HCT116 (cell line): ENCODE measurements at regions not wholly inside any gene's neighbourhood (a gene's known extent, or its start where the extent isn't known, plus 50 kb on each side); places are given as distances from the start of the nearest gene placed in this dataset.
"Not testable (repeated sequence)": the region's sequence is repeated elsewhere in the genome, so short reads cannot be mapped to it uniquely, and the experiment has no call there.

Experiments used
- ATAC-seq: fragments of 200-7000 bp; cut with Tn5 transposase; 2 replicates; pipeline ENCODE4 v1.9.1; 2020; ENCODE audit warnings: mild to moderate bottlenecking, moderate library complexity
- BruUV-seq: library from RNA; stranded (reverse); fragments of 400-500 nt; replicated peaks from 2 replicates; lab custom pipeline; 2021; lab: Mats Ljungman, UMichigan
- CTCF ChIA-PET: fragments of 300-600 bp; sonication (Branson Sonifier 250); formaldehyde crosslinking; loops from one replicate; lab custom pipeline; 2021; ENCODE audit warnings: antibody characterized with exemption; lab: Charles Lee
- POLR2A ChIA-PET: fragments of 300-600, 350-600 bp; sonication (Branson Sonifier 250); formaldehyde crosslinking; loops from one replicate; lab custom pipeline; 2021; ENCODE audit warnings: antibody characterized with exemption; lab: Charles Lee
- RAD21 ChIA-PET, 2 experiments: fragments of 300-600 bp; sonication (Branson Sonifier 250); formaldehyde crosslinking; loops; one replicate each; lab custom pipeline; 2023; ENCODE audit warnings: low total read pairs in 2 of 2; ENCODE audit not compliant: uncharacterized antibody in 2 of 2, unreplicated experiment in 2 of 2, low non-redundant PET in 1 of 2; lab: Charles Lee
- DNase-seq: peaks from one replicate; pipeline ENCODE4 v3.0.0-alpha.2; 2010; ENCODE audit warnings: low read depth, low spot score
- H2AFZ ChIP-seq: fragments of 200-600 bp; shearing (Covaris generic), sonication (generic); 2 replicates; pipeline ENCODE4 v1.6.1; 2017; ENCODE audit warnings: low read depth, mixed run types, mixed read lengths, antibody characterized with exemption, low read length; ENCODE audit not compliant: poor library complexity, severe bottlenecking
- H3K27ac ChIP-seq: 2 replicates; pipeline ENCODE4 v1.5.1; 2012; ENCODE audit warnings: low read depth, low read length
- H3K27me3 ChIP-seq: fragments of 200-600 bp; sonication (generic); 2 replicates; pipeline ENCODE4 v1.6.1; 2016; ENCODE audit warnings: mixed run types, low read length, mixed read lengths; ENCODE audit not compliant: insufficient read depth
- H3K36me3 ChIP-seq, 2 experiments: fragments of 200-500 bp in 1 of 2; fragments of 200-600 bp in 1 of 2; sonication (Bioruptor generic) in 1 of 2; sonication (generic) in 1 of 2; 2 replicates each; pipeline versions ENCODE4 v1.5.1 to v1.6.1; 2014 to 2016; ENCODE audit warnings: low read length in 2 of 2, inconsistent platforms in 1 of 2, mixed read lengths in 1 of 2, mixed run types in 1 of 2; ENCODE audit not compliant: insufficient read depth in 2 of 2, control insufficient read depth in 1 of 2
- H3K4me1 ChIP-seq, 2 experiments: fragments of 200-600 bp in 1 of 2; sonication (generic) in 1 of 2; 2 replicates each; pipeline versions ENCODE4 v1.5.1 to v1.6.1; 2012 to 2017; ENCODE audit warnings: low read length in 2 of 2, inconsistent platforms in 1 of 2, mild to moderate bottlenecking in 1 of 2, mixed read lengths in 1 of 2, mixed run types in 1 of 2, moderate library complexity in 1 of 2; ENCODE audit not compliant: insufficient read depth in 2 of 2, control insufficient read depth in 1 of 2
- H3K4me2 ChIP-seq: fragments of 200-600 bp; sonication (generic); 2 replicates; pipeline ENCODE4 v1.6.1; 2017; ENCODE audit warnings: mixed run types, low read length, mixed read lengths
- H3K4me3 ChIP-seq, 2 experiments: fragments of 200-600 bp in 1 of 2; sonication (generic) in 1 of 2; replicated peaks in 1 of 2; 2 replicates each; pipeline ENCODE4 v1.5.1; 2011 to 2016; ENCODE audit warnings: low read length in 2 of 2, control low read depth in 1 of 2, low read depth in 1 of 2, mild to moderate bottlenecking in 1 of 2, mixed read lengths in 1 of 2, mixed run types in 1 of 2
- H3K79me2 ChIP-seq: fragments of 200-600 bp; sonication (generic); 2 replicates; pipeline ENCODE4 v1.6.1; 2017; ENCODE audit warnings: mild to moderate bottlenecking, mixed run types, low read length, moderate library complexity, mixed read lengths; ENCODE audit not compliant: insufficient read depth
- H3K9ac ChIP-seq: fragments of 200-600 bp; sonication (generic); 2 replicates; pipeline ENCODE4 v1.6.1; 2016; ENCODE audit warnings: low read length, mixed read lengths
- H3K9me2 ChIP-seq: fragments of 200-600 bp; sonication (generic), shearing (Covaris generic); 2 replicates; pipeline ENCODE4 v1.6.1; 2017; ENCODE audit warnings: mixed run types, mild to moderate bottlenecking, moderate library complexity; ENCODE audit not compliant: insufficient read depth
- H3K9me3 ChIP-seq, 2 experiments: fragments of 200-500 bp in 1 of 2; fragments of 200-600 bp in 1 of 2; sonication (Bioruptor generic) in 1 of 2; sonication (generic) in 1 of 2; 2 replicates each; pipeline ENCODE4 v1.6.1; 2014 to 2017; ENCODE audit warnings: low read length in 2 of 2, mixed read lengths in 2 of 2, inconsistent platforms in 1 of 2, low read depth in 1 of 2, mild to moderate bottlenecking in 1 of 2, mixed run types in 1 of 2, moderate library complexity in 1 of 2; ENCODE audit not compliant: control insufficient read depth in 1 of 2, insufficient read depth in 1 of 2
- H4K20me1 ChIP-seq: fragments of 200-600 bp; sonication (generic), shearing (Covaris generic); 2 replicates; pipeline ENCODE4 v1.6.1; 2017; ENCODE audit warnings: mixed run types, mild to moderate bottlenecking, moderate library complexity; ENCODE audit not compliant: insufficient read depth
- CBX3 ChIP-seq: IDR thresholded peaks from 2 replicates; pipeline ENCODE4 v1.6.1; 2012; ENCODE audit warnings: low read depth
- ELF1 ChIP-seq: IDR thresholded peaks from 2 replicates; pipeline ENCODE4 v1.6.1; 2012; ENCODE audit warnings: low read depth, borderline replicate concordance
- EZH2phosphoT487 ChIP-seq: fragments of 200-600 bp; IDR thresholded peaks from 2 replicates; pipeline ENCODE4 v1.6.1; 2018; ENCODE audit warnings: antibody characterized with exemption, borderline replicate concordance
- FOSL1 ChIP-seq: IDR thresholded peaks from 2 replicates; pipeline ENCODE4 v1.6.1; 2012; ENCODE audit warnings: low read depth
- RAD21 ChIP-seq: IDR thresholded peaks from 2 replicates; pipeline ENCODE4 v1.6.1; 2012; ENCODE audit warnings: low read depth, mild to moderate bottlenecking
- REST ChIP-seq: IDR thresholded peaks from 2 replicates; pipeline ENCODE4 v1.6.1; 2012; ENCODE audit warnings: low read depth
- YY1 ChIP-seq: IDR thresholded peaks from 2 replicates; pipeline ENCODE4 v1.6.1; 2011; ENCODE audit warnings: low read length, low read depth, moderate library complexity, mild to moderate bottlenecking; ENCODE audit not compliant: insufficient replicate concordance; ENCODE audit errors: extremely low read depth
- ZNF274 ChIP-seq: fragments of 200-500 bp; sonication (Bioruptor generic); IDR thresholded peaks from 2 replicates; pipeline ENCODE4 v1.6.1; 2014; ENCODE audit warnings: mild to moderate bottlenecking, low read depth, low read length, inconsistent platforms
- intact Hi-C: fragments of 100-400 bp; cut with micrococcal nuclease; formaldehyde crosslinking; loops from 2 replicates; pipeline ENCODE4 v1.10.0; 2022
- TF ChIP-seq, protein P1 (sequence below): IDR thresholded peaks from 2 replicates; pipeline ENCODE4 v1.6.1; 2012

DNA sequence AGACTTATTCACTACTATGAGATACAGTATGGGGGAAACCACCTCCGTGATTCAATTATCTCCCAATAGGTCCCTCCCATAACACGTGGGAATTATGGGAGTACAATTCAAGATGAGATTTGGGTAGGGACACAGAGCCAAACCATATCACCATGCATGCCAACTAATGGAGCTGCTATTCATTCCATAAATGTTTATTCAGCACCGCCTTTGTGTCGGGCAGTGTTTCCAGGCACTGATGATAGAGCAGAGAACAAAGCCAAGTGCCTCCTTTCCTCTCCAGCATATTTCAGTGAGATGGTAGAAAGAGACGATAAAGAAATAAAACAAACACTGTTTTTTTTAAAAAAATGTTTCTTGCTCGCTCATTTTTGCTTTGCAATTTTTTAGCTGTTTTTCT lies 295.9 kb upstream of the FOXK1 start:
- Histone ChIP-seq H2AFZ (no peak overlapping the region), H3K4me3 (no peak overlapping the region), H3K4me2 (no peak overlapping the region), H3K79me2 (no peaks in the 10 kb centered on the region), H3K9me2 (no peaks in the 10 kb centered on the region), H3K9me3 (no peaks in the 10 kb centered on the region)
- POLR2A ChIA-PET: no interaction called here
- RAD21 ChIA-PET: no interaction called here
- intact Hi-C loops: no loop called here
- TF ChIP-seq EZH2phosphoT487 (no peak), ELF1 (no peak), RAD21 (no peak), YY1 (no peak), CBX3 (no peak), FOSL1 (no peak), REST (no peak), ZNF274 (no peak)
- TF ChIP-seq, protein P1, sequence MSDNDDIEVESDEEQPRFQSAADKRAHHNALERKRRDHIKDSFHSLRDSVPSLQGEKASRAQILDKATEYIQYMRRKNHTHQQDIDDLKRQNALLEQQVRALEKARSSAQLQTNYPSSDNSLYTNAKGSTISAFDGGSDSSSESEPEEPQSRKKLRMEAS: no peak
- TF ChIP-seq, all 23 proteins: peak for 0
- DNase-seq (no peak), ATAC-seq (no peak)
- Histone ChIP-seq H3K36me3 (no peaks in the 10 kb centered on the region), H4K20me1 (no peaks in the 10 kb centered on the region), H3K9ac (no peak overlapping the region), H3K27me3 (no peaks in the 10 kb centered on the region), H3K27ac (no peak overlapping the region), H3K4me1 (no peaks in the 10 kb centered on the region)
- CTCF ChIA-PET: no interaction called here
- BruUV-seq: no TSS peak

DNA sequence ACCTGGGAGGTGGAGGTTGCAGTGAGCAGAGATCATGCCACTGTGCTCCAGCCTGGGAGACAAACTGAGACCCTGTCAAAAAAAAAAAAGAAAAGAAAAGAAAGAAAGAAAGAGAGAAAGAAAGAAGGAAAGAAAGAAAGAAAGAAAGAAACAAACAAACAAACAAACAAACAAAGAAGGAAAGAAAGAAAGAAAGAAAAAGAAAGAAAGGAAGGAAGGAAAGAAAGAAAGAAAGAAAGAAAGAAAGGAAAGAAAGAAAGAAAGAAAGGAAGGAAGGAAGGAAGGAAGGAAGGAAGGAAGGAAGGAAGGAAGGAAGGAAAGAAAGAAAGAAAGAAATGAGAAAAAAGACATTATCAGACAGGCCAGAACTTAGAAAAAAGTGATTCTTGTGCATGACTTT lies 291.0 kb upstream of the FOXK1 start:
- H3K36me3 ChIP-seq, CTCF ChIA-PET, H3K4me2 ChIP-seq, H3K9me2 ChIP-seq, POLR2A ChIA-PET, DNase-seq, H3K79me2 ChIP-seq, intact Hi-C loops, H3K27me3 ChIP-seq, H2AFZ ChIP-seq, H3K4me1 ChIP-seq, H4K20me1 ChIP-seq, ATAC-seq, BruUV-seq, RAD21 ChIA-PET, H3K9ac ChIP-seq, H3K27ac ChIP-seq, H3K9me3 ChIP-seq, H3K4me3 ChIP-seq: not testable (repeated sequence)
